ENCODE measurements at regions not wholly inside any gene's neighbourhood (a gene's known extent, or its start where the extent isn't known, plus 50 kb on each side); places are given as distances from the start of the nearest gene placed in this dataset.

GRCh38 chr11:81459766-81460306, 1273.8 kb downstream of the FAM181B start:
- intact Hi-C loops (cut with micrococcal nuclease), result no loop called here

- intact Hi-C loops (cut with micrococcal nuclease), result no loop called here
These were observed 1284.0 kb downstream of the FAM181B start for GRCh38 chr11:81449588-81450156.

GRCh38 chr11:81444297-81444696, 1289.4 kb downstream of the FAM181B start:
- intact Hi-C loops (cut with micrococcal nuclease), result no loop called here

- intact Hi-C loops (cut with micrococcal nuclease), result no loop called here
These were observed 1301.3 kb downstream of the FAM181B start for GRCh38 chr11:81432333-81432732.

- intact Hi-C loops (cut with micrococcal nuclease), result no loop called here
These were observed 1308.8 kb downstream of the FAM181B start for GRCh38 chr11:81424822-81425221.

- intact Hi-C loops (cut with micrococcal nuclease), result no loop called here
These were observed 1311.3 kb downstream of the FAM181B start for GRCh38 chr11:81422402-81422801.

GRCh38 chr11:81421251-81421860, 1312.3 kb downstream of the FAM181B start:
- intact Hi-C loops (cut with micrococcal nuclease), result no loop called here

GRCh38 chr11:81420668-81421250, 1312.9 kb downstream of the FAM181B start:
- intact Hi-C loops (cut with micrococcal nuclease), result no loop called here

GRCh38 chr11:81397316-81397715, 1336.3 kb downstream of the FAM181B start:
- intact Hi-C loops (cut with micrococcal nuclease), result no loop called here

- intact Hi-C loops (cut with micrococcal nuclease), result no loop called here
These were observed 1339.4 kb downstream of the FAM181B start for GRCh38 chr11:81394311-81394710.

GRCh38 chr11:81388326-81388725, 1345.3 kb downstream of the FAM181B start:
- intact Hi-C loops (cut with micrococcal nuclease), result no loop called here

GRCh38 chr11:81380395-81380794, 1353.3 kb downstream of the FAM181B start:
- intact Hi-C loops (cut with micrococcal nuclease), result no loop called here

- intact Hi-C loops (cut with micrococcal nuclease), result no loop called here
These were observed 1356.2 kb downstream of the FAM181B start for GRCh38 chr11:81377418-81377817.

GRCh38 chr11:81373986-81374385, 1359.7 kb downstream of the FAM181B start:
- intact Hi-C loops (cut with micrococcal nuclease), result no loop called here

GRCh38 chr11:81368192-81368591, 1365.5 kb downstream of the FAM181B start:
- intact Hi-C loops (cut with micrococcal nuclease), result no loop called here

GRCh38 chr11:81365496-81365895, 1368.2 kb downstream of the FAM181B start:
- intact Hi-C loops (cut with micrococcal nuclease), result no loop called here

- intact Hi-C loops (cut with micrococcal nuclease), result no loop called here
These were observed 1374.2 kb downstream of the FAM181B start for GRCh38 chr11:81359476-81359875.

- intact Hi-C loops (cut with micrococcal nuclease), result no loop called here
These were observed 1388.1 kb downstream of the FAM181B start for GRCh38 chr11:81345609-81346008.

GRCh38 chr11:81342966-81343365, 1390.7 kb downstream of the FAM181B start:
- intact Hi-C loops (cut with micrococcal nuclease), result no loop called here

- intact Hi-C loops (cut with micrococcal nuclease), result no loop called here
These were observed 1393.4 kb downstream of the FAM181B start for GRCh38 chr11:81340225-81340624.

GRCh38 chr11:81339521-81339920, 1394.1 kb downstream of the FAM181B start:
- intact Hi-C loops (cut with micrococcal nuclease), result no loop called here

- intact Hi-C loops (cut with micrococcal nuclease), result no loop called here
These were observed 1395.9 kb downstream of the FAM181B start for GRCh38 chr11:81337756-81338155.

GRCh38 chr11:81332276-81332675, 1401.4 kb downstream of the FAM181B start:
- intact Hi-C loops (cut with micrococcal nuclease), result no loop called here
